SKM-1 treated with dmso at 0.1 percent for 144 hours (cell line): ENCODE measurements at regions not wholly inside any gene's neighbourhood (a gene's known extent, or its start where the extent isn't known, plus 50 kb on each side); places are given as distances from the start of the nearest gene placed in this dataset.
"Not testable (repeated sequence)": the region's sequence is repeated elsewhere in the genome, so short reads cannot be mapped to it uniquely, and the experiment has no call there.

Experiments
- DNase-seq: peaks from one replicate; lab custom pipeline; 2025; ENCODE audit not compliant: unreplicated experiment; lab: John Stamatoyannopoulos, UW

GRCh38 chr11:93608364-93608763 lies 53.1 kb upstream of the CEP295 start:
- peak; percentile 26 for DNase-seq

GRCh38 chr11:93606721-93607120 lies 54.8 kb upstream of the CEP295 start:
- no peak for DNase-seq

DNA sequence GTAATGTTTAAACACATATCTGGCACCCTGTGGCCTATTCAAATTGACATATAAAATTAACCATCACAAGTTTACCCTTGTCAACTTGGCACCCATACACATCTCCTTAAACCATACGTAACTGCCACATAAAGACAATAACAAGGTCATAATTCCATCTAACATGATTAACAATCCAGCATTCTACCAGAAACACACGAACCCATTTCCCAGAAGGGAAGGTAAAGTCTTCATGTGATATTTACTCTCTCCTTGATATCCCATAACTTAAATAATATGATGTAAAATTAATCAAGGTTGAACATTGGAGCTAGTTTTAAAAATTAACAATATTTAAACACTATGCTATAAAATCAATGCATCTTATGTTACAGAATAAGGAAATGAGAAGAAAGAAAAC lies 55.2 kb upstream of the CEP295 start:
- no peak for DNase-seq

- DNase-seq = no peak
Observed at GRCh38 chr11:93605642-93606041, 55.8 kb upstream of the CEP295 start.

DNA sequence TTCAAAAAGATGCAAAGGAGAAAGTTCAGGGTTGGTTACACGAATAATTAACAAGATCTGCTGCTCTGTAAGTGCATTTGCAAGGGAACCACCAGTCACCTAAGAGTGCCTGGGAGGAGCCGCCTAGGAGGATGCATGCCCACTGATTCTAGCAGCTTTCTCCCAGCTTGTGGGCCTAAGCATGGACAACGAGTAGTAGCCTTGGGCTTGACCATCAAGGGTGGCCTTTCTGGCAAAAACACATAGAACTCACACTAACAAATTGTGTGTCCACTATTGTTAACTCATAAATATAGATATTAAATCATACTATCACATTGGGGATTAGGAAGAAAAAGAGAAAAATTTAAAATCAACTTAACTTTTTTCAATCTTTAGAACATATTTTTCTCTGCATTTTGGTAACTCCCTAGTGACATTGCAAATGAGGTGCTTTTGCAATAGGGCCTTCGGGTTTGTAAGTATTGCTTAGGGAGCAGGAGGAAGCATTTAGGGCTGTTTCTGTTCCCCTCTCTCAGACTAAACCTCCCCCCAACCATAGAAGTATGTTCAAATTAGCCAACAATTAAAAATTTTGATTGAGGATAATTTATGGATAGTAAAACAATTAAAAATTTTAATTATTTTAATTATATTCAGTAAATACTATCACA lies 57.3 kb upstream of the CEP295 start:
- peak; percentile 76 for DNase-seq

GRCh38 chr11:93603225-93604007 lies 58.1 kb upstream of the CEP295 start:
- no peak for DNase-seq

GRCh38 chr11:93596171-93596570 lies 53.0 kb upstream of the SMCO4 start:
- not testable (repeated sequence) for DNase-seq
